Activated CD8-positive, alpha-beta T cell treated with anti-CD3 and anti-CD28 coated beads, Interleukin-2, amount 10 ng/mL, durations not matched to agents 7 days and 5 days (primary cell): ENCODE measurements at regions not wholly inside any gene's neighbourhood (a gene's known extent, or its start where the extent isn't known, plus 50 kb on each side); places are given as distances from the start of the nearest gene placed in this dataset.

Experiments
- ATAC-seq: fragments of 150-1000 bp; cut with Tn5 transposase; one replicate; pipeline ENCODE4 v1.10.0; 2021; ENCODE audit warnings: moderate library complexity
- CTCF ChIA-PET: fragments of 350-600 bp; sonication (Branson Sonifier 250); formaldehyde crosslinking; loops from one replicate; lab custom pipeline; 2021; ENCODE audit warnings: antibody characterized with exemption; lab: Charles Lee
- POLR2A ChIA-PET: fragments of 350-600 bp; sonication (Branson Sonifier 250); formaldehyde crosslinking; loops from one replicate; lab custom pipeline; 2021; ENCODE audit warnings: antibody characterized with exemption; lab: Charles Lee
- DNase-seq: peaks from one replicate; pipeline ENCODE4 v3.0.0-alpha.2; 2020
- H3K27ac Mint-ChIP-seq: one replicate; pipeline ENCODE4 v1.8.0; 2021; ENCODE audit warnings: mild to moderate bottlenecking, mixed read lengths
- H3K27me3 Mint-ChIP-seq: one replicate; pipeline ENCODE4 v1.8.0; 2021; ENCODE audit warnings: low read depth, mixed read lengths
- H3K36me3 Mint-ChIP-seq: one replicate; pipeline ENCODE4 v1.8.0; 2021; ENCODE audit warnings: low read depth, mixed read lengths
- H3K4me1 Mint-ChIP-seq: one replicate; pipeline ENCODE4 v1.8.0; 2021; ENCODE audit warnings: low read depth, mixed read lengths
- H3K4me3 Mint-ChIP-seq: one replicate; pipeline ENCODE4 v1.8.0; 2021; ENCODE audit warnings: mild to moderate bottlenecking, mixed read lengths
- H3K9me3 Mint-ChIP-seq: one replicate; pipeline ENCODE4 v1.8.0; 2022; ENCODE audit warnings: mixed read lengths; ENCODE audit not compliant: insufficient read depth

GRCh38 chr20:22861231-22861980 lies 173.7 kb upstream of the SSTR4 start:
- Mint-ChIP-seq H3K4me1 (no peaks in the 10 kb centered on the region), H3K27me3 (no peaks in the 10 kb centered on the region), H3K9me3 (no peaks in the 10 kb centered on the region), H3K27ac (no peak overlapping the region), H3K36me3 (no peaks in the 10 kb centered on the region), H3K4me3 (no peak overlapping the region)
- no peak for DNase-seq
- ATAC-seq: no peak
- ChIA-PET CTCF (no interaction called here), POLR2A (no interaction called here)

DNA sequence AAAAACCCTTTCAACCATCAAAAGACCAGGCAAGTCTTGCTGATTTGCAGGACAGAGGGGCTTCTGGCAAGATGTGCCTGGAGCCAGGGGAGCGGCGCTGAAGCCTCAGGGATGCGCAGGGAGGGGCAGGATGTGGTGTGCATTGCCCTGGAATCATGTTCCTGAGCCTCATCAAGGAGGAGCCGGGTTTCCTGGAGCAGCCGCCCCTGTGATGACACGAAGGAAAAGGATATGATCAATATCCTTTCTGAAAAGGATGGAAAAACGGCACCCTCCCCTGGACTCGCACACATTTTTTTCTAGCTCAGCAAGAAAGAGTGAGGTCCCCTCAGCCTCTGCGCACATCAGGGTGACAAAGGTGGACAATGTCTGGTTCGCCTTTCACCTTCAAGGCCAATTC lies 173.1 kb upstream of the SSTR4 start:
- Mint-ChIP-seq H3K4me3 (no peak overlapping the region), H3K4me1 (no peaks in the 10 kb centered on the region), H3K36me3 (no peaks in the 10 kb centered on the region), H3K27ac (no peak overlapping the region), H3K9me3 (no peaks in the 10 kb centered on the region), H3K27me3 (no peaks in the 10 kb centered on the region)
- DNase-seq (no peak), ATAC-seq (no peak)
- ChIA-PET CTCF (interaction anchor here (1.8 kb wide), 1 partner anchor 10 kb away, joined by 4 read pairs; no protein-coding TSS in a partner anchor), POLR2A (no interaction called here)

DNA sequence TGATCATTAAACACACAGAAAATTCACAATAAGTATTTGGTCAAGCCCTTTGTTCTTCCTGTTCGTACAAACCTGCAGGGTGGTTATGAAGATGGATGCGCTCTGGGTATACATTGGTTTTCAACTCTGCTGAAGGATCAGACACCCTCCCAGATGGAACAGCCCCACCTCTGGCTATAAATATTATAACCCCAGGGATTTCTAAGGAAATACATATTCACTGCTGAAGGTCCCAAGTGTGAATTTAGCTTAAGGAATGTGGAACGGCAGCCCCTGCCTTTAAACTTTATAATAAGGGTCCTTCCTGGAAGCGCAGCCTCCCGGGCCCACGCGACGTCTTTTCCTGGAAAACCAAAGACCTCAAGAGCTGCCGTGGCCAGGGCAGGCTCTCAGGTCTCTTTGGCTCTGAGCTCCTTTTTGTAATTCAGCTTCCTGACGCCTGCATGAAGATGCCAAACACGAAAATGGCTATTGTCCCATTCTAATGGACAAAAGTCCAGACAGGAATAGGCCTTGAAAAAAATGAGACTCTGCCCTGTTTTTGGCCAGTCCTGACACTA lies 172.4 kb upstream of the SSTR4 start:
- no peak for DNase-seq
- H3K27me3 Mint-ChIP-seq: no peaks in the 10 kb centered on the region
- H3K4me3 Mint-ChIP-seq: no peak overlapping the region
- no peaks in the 10 kb centered on the region for H3K36me3 Mint-ChIP-seq
- no peaks in the 10 kb centered on the region for H3K9me3 Mint-ChIP-seq
- no peaks in the 10 kb centered on the region for H3K4me1 Mint-ChIP-seq
- H3K27ac Mint-ChIP-seq: no peak overlapping the region
- ChIA-PET POLR2A (no interaction called here), CTCF (interaction anchor here (0.7 to 1.8 kb wide), 2 partner anchors 11 to 225 kb away, joined by 3 to 4 read pairs; no protein-coding TSS in a partner anchor)
- no peak for ATAC-seq

DNA sequence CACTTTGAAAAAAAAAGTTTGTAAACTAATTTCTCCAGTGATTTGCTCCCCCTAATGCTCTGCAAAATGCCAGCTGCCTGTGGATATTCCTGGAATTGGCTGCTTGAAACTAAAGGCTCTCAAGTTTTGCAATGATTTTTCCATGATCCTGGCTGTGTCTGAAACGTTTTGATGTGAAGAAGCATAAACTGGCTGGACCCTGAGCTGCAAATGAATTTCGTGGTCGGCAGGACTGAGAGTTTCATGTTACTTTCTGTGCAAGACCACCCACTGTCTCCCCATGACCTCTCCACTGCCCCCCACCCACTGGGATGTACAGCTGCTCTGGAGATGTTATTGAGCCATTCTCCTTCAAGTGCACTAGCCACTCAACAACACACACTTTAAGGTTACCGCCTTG lies 171.3 kb upstream of the SSTR4 start:
- Mint-ChIP-seq H3K27me3 (no peaks in the 10 kb centered on the region), H3K4me3 (no peak overlapping the region), H3K27ac (no peak overlapping the region), H3K9me3 (no peaks in the 10 kb centered on the region), H3K36me3 (no peaks in the 10 kb centered on the region), H3K4me1 (no peaks in the 10 kb centered on the region)
- POLR2A ChIA-PET: no interaction called here
- ATAC-seq (no peak), DNase-seq (no peak)
- CTCF ChIA-PET: interaction anchor here (1.8 kb wide), 1 partner anchor 12 kb away, joined by 4 read pairs; no protein-coding TSS in a partner anchor

GRCh38 chr20:22866812-22867341 lies 168.2 kb upstream of the SSTR4 start:
- no peak overlapping the region for H3K4me3 Mint-ChIP-seq
- no peak for DNase-seq
- no peaks in the 10 kb centered on the region for H3K9me3 Mint-ChIP-seq
- POLR2A ChIA-PET: no interaction called here
- H3K27me3 Mint-ChIP-seq: no peaks in the 10 kb centered on the region
- H3K36me3 Mint-ChIP-seq: no peaks in the 10 kb centered on the region
- ATAC-seq: no peak
- CTCF ChIA-PET: no interaction called here
- no peaks in the 10 kb centered on the region for H3K4me1 Mint-ChIP-seq
- no peak overlapping the region for H3K27ac Mint-ChIP-seq

DNA sequence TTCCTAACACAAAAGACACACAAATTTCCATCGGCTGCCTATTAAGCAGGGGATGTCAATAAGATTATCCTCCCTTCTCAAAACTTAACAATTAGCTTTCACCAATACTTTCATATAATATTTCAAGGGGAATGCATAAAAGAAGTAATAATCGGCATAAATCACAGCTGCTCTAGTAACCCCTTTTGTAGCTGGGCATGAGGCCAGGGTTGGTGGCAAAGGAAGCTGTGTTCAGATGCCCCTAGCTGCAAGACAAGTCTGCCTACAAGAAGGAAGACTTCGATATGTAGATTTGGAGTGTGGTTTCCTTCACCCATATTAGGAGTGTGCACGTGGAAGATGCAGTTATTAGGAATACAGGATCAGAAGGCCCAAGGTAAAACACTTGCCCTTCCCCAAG lies 156.9 kb upstream of the SSTR4 start:
- Mint-ChIP-seq H3K27ac (no peak overlapping the region), H3K27me3 (no peaks in the 10 kb centered on the region), H3K4me3 (no peak overlapping the region), H3K36me3 (no peaks in the 10 kb centered on the region), H3K9me3 (no peaks in the 10 kb centered on the region), H3K4me1 (no peaks in the 10 kb centered on the region)
- no peak for DNase-seq
- ATAC-seq: no peak
- POLR2A ChIA-PET: no interaction called here
- CTCF ChIA-PET: no interaction called here

GRCh38 chr20:22880277-22880676 lies 154.8 kb upstream of the SSTR4 start:
- Mint-ChIP-seq H3K9me3 (no peaks in the 10 kb centered on the region), H3K27ac (no peak overlapping the region), H3K4me1 (no peaks in the 10 kb centered on the region), H3K27me3 (no peaks in the 10 kb centered on the region), H3K36me3 (no peaks in the 10 kb centered on the region), H3K4me3 (no peak overlapping the region)
- POLR2A ChIA-PET: no interaction called here
- ATAC-seq (no peak), DNase-seq (no peak)
- CTCF ChIA-PET: no interaction called here

GRCh38 chr20:22887796-22888195 lies 147.3 kb upstream of the SSTR4 start:
- Mint-ChIP-seq H3K27me3 (no peaks in the 10 kb centered on the region), H3K4me1 (no peaks in the 10 kb centered on the region), H3K36me3 (no peaks in the 10 kb centered on the region), H3K9me3 (no peaks in the 10 kb centered on the region), H3K4me3 (no peak overlapping the region), H3K27ac (no peak overlapping the region)
- ATAC-seq (no peak), DNase-seq (no peak)
- ChIA-PET CTCF (no interaction called here), POLR2A (no interaction called here)

DNA sequence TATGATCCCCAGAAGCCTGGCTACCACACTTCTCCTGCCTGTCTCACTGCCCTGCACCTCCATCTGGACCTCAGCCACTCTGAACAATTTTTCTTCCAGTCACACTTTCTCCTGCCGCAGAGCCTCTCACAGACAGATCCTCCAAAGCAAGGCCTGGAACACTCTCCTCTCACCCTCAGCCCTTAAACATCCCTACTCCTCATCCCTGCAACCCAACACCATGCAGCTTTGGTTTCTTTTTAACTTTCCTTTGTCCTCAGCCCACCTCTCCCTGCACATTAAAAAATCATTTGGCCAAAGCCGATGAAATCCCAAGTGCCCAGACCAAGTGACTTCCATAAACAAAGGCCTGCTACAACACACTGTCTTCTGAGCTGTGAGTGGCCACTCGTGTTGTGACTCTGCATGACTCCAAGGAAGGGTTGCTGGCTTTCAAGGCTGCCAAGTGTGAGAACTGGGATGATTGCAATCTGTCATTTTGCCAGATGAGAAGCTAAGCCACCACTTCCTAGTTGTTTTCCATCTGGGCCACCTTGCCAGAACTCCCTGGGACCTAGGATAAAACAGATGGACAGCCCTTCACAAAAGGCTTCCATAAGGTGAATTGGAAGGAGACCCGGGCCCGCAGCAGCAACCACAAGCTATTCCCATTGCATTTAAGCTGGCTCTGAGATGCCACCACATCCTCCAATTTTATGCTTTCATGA lies 144.4 kb upstream of the SSTR4 start:
- ATAC-seq (no peak), DNase-seq (no peak)
- ChIA-PET POLR2A (no interaction called here), CTCF (no interaction called here)
- Mint-ChIP-seq H3K4me1 (no peaks in the 10 kb centered on the region), H3K27ac (no peak overlapping the region), H3K27me3 (no peaks in the 10 kb centered on the region), H3K9me3 (no peaks in the 10 kb centered on the region), H3K4me3 (no peak overlapping the region), H3K36me3 (no peaks in the 10 kb centered on the region)

GRCh38 chr20:22901164-22901563 lies 133.9 kb upstream of the SSTR4 start:
- ChIA-PET POLR2A (no interaction called here), CTCF (interaction anchor here (1.2 kb wide), 1 partner anchor 9 kb away, joined by 3 read pairs; no protein-coding TSS in a partner anchor)
- Mint-ChIP-seq H3K27me3 (no peaks in the 10 kb centered on the region), H3K9me3 (peaks cover 8% of the 10 kb centered on the region), H3K36me3 (no peaks in the 10 kb centered on the region), H3K4me3 (no peak overlapping the region), H3K27ac (no peak overlapping the region), H3K4me1 (no peaks in the 10 kb centered on the region)
- ATAC-seq (no peak), DNase-seq (no peak)

- Mint-ChIP-seq H3K27ac (no peak overlapping the region), H3K36me3 (no peaks in the 10 kb centered on the region), H3K4me3 (no peak overlapping the region), H3K4me1 (no peaks in the 10 kb centered on the region), H3K9me3 (peaks cover 8% of the 10 kb centered on the region), H3K27me3 (no peaks in the 10 kb centered on the region)
- ATAC-seq: no peak
- no peak for DNase-seq
- CTCF ChIA-PET: interaction anchor here (1.2 kb wide), 1 partner anchor 10 kb away, joined by 3 read pairs; no protein-coding TSS in a partner anchor
- POLR2A ChIA-PET: no interaction called here
These were observed 133.2 kb upstream of the SSTR4 start for GRCh38 chr20:22901921-22902320.

DNA sequence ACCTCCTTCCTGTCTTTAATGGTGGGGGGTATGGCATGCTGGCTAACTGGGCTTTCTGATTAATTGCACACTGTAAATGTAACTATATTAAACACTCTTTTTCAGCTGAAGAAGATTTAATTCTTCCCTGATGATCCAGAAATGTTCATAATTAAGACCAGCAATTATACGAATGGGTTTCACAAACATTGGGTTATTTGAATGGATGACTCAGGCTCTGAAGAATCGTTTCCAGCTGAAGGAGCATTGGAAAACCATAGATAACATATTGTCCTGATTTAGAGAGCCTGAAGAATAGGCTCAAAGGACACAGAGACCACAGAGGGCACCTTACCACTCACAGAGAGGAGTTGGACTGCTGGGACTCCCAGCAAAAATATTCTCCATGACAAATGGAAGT lies 130.7 kb upstream of the SSTR4 start:
- no peak for DNase-seq
- ATAC-seq: no peak
- CTCF ChIA-PET: no interaction called here
- POLR2A ChIA-PET: no interaction called here
- no peaks in the 10 kb centered on the region for H3K36me3 Mint-ChIP-seq
- H3K4me1 Mint-ChIP-seq: no peaks in the 10 kb centered on the region
- H3K27me3 Mint-ChIP-seq: no peaks in the 10 kb centered on the region
- H3K9me3 Mint-ChIP-seq: peaks cover 8% of the 10 kb centered on the region
- H3K27ac Mint-ChIP-seq: no peak overlapping the region
- H3K4me3 Mint-ChIP-seq: no peak overlapping the region
